Epithelial cell of proximal tubule (primary cell): ENCODE measurements at regions not wholly inside any gene's neighbourhood (a gene's known extent, or its start where the extent isn't known, plus 50 kb on each side); places are given as distances from the start of the nearest gene placed in this dataset.
A peak's percentile ranks its signal among the peaks of the same experiment; 100 is the strongest.
"Not testable (repeated sequence)": the region's sequence is repeated elsewhere in the genome, so short reads cannot be mapped to it uniquely, and the experiment has no call there.

ENCODE experiments used
- DNase-seq: peaks from one replicate; pipeline ENCODE4 v3.0.0-alpha.2; 2011; ENCODE audit warnings: low read depth
- H3K4me3 ChIP-seq: 2 replicates; pipeline ENCODE4 v1.5.1; 2011; ENCODE audit warnings: low read depth, mild to moderate bottlenecking, low read length
- TF ChIP-seq, protein P1 (sequence below): conservative IDR thresholded peaks from 2 replicates; pipeline ENCODE4 v1.5.1; 2012; ENCODE audit warnings: low read depth, mild to moderate bottlenecking, low read length

DNA sequence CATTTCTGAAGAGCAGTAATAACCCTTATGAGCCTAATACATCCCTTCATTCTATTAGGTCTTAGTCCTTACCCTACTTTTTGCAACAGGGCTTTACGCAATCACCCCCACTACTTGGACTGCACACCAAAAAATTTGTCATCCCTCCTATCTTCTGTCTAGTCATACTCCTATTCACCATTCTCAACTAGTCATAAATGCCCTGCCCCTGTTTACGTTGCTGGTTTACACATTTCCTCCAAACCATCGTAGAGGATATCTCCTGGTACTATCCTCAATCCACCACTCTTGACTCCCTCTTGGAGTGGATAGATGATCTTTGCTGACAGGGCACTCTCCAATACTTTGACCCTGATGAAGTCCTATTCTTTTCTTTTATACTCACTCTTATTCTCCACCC, 98.2 kb upstream of the CCNG1 start:
- no peak for DNase-seq
- TF ChIP-seq, protein P1, sequence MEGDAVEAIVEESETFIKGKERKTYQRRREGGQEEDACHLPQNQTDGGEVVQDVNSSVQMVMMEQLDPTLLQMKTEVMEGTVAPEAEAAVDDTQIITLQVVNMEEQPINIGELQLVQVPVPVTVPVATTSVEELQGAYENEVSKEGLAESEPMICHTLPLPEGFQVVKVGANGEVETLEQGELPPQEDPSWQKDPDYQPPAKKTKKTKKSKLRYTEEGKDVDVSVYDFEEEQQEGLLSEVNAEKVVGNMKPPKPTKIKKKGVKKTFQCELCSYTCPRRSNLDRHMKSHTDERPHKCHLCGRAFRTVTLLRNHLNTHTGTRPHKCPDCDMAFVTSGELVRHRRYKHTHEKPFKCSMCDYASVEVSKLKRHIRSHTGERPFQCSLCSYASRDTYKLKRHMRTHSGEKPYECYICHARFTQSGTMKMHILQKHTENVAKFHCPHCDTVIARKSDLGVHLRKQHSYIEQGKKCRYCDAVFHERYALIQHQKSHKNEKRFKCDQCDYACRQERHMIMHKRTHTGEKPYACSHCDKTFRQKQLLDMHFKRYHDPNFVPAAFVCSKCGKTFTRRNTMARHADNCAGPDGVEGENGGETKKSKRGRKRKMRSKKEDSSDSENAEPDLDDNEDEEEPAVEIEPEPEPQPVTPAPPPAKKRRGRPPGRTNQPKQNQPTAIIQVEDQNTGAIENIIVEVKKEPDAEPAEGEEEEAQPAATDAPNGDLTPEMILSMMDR: no peak
- H3K4me3 ChIP-seq: no peak overlapping the region

DNA sequence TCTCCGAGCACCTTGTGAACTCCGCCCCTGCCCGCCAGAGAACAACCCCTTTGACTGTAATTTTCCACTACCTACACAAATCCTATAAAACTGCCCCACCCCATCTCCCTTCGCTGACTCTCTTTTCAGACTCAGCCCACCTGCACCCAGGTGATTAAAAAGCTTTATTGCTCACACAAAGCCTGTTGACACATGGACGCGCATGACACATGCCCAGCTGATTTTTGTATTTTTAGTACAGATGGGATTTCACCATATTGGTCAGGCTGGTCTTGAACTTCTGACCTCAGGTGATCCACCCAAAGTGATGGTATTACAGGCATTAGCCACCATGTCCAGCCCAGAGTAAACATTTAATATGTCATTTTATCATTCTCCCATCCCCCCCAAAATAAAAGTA, 97.0 kb upstream of the CCNG1 start:
- not testable (repeated sequence) for H3K4me3 ChIP-seq, DNase-seq

- H3K4me3 ChIP-seq: no peak overlapping the region
- DNase-seq: no peak
- TF ChIP-seq, protein P1: no peak
Observed at GRCh38 chr5:163342306-163342705, 95.1 kb upstream of the CCNG1 start.

DNA sequence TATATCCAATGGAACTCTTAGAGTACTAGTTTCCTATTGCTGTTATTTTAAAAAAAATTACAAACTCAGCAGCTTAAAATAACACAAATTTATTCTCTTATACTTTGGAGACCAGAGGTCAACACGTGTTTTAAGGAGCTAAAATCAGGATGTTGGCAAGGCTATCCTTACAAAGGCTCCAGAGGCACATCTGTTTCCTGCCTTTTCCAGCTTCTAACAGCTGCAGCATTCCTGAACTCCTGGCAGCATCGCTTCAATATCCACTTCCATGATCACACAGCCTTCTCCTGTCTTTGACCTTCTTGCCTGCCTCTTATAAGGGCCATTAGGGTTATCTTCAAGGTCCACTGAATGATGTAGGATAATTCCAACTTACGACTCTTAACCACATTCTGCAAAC, 92.2 kb upstream of the CCNG1 start:
- no peak for DNase-seq
- H3K4me3 ChIP-seq: no peak overlapping the region
- TF ChIP-seq, protein P1: no peak

DNA sequence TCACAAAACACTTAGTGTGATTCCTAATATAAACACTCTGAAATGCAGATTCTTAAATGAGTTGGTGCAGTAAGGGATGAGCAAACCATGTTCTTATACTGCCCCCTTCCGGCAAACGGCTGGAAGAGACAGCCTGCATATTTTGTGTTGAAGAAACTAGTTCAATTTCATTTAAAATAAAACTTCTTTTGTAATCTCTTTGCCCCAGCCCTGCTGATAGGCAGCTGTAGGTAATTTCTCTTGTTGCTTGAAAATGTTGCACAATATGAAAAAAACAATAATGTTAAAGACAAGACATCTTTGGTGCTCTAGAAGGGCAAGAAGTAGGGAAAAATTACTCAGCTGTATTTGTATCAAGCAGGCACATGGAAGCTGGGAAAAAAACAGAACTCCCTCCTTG, 89.7 kb upstream of the CCNG1 start:
- H3K4me3 ChIP-seq: no peak overlapping the region
- TF ChIP-seq, protein P1: peak; percentile 88
- DNase-seq: peak; percentile 6

DNA sequence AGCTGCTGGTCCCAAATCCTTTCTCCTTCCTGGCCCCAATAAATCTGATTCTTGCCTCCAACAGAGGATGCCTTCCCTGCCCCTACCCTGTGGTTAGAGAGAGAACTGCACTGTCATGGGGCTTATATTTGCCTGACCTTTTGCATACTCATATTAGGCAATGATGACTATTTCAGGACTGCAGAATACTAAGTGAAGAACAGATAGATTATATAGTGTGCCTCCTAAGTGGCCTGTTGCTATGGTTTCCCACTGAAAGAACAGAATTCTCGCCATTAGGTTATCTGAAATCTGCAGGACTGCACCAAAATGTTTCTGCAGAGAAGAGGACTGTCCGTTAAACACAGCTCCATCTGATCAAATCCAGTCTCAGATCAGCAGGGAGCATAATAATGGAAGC, 87.3 kb upstream of the CCNG1 start:
- TF ChIP-seq, protein P1: peak; percentile 20
- H3K4me3 ChIP-seq: no peak overlapping the region
- DNase-seq: no peak

DNA sequence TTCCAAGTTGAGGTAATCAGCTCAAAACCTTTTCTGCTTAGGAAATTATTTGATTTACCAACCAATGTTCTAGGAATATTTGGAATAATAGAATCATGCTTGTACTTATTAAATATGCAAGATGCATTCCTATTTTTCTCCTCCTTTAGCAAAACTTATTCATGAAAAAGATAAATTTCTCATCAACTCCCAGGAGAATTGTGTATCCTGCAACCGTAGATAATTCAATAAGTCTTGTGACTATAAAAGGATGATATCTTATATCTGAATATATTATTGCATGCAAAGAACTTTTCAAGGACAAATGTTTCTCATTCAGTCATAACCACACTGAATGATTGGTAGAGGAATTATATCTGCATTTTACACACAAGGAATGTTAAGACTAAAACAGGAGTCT, 84.9 kb upstream of the CCNG1 start:
- TF ChIP-seq, protein P1: no peak
- DNase-seq: no peak
- H3K4me3 ChIP-seq: no peak overlapping the region

DNA sequence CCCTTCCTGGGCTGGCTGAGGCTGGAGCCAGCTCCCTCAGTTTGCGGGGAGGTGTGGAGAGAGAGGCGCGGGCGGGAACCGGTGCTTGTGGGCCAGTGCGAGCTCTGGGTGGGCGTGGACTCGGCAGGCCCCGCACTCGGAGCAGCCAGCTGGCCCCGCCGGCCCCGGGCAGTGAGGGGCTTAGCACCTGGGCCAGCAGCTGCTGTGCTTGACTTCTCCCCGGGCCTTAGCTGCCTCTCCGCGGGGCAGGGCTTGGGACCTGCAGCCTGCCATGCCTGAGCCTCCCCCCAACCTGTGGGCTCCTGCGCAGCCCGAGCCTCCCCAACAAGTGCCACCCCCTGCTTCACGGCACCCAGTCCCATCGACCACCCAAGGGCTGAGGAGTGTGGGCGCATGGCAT, 81.6 kb upstream of the CCNG1 start:
- DNase-seq, H3K4me3 ChIP-seq: not testable (repeated sequence)
